Activated CD8-positive, alpha-beta memory T cell treated with anti-CD3 and anti-CD28 coated beads, Interleukin-2, amount 10 ng/mL, durations not matched to agents 7 days and 5 days (primary cell): ENCODE measurements at regions not wholly inside any gene's neighbourhood (a gene's known extent, or its start where the extent isn't known, plus 50 kb on each side); places are given as distances from the start of the nearest gene placed in this dataset.

Experiments used
- ATAC-seq: fragments of 150-1000 bp; cut with Tn5 transposase; one replicate; pipeline ENCODE4 v1.10.0; 2021; ENCODE audit warnings: moderate library complexity
- CTCF ChIA-PET: fragments of 350-600 bp; sonication (Branson Sonifier 250); formaldehyde crosslinking; loops from one replicate; lab custom pipeline; 2021; ENCODE audit warnings: antibody characterized with exemption; lab: Charles Lee
- DNase-seq: peaks from one replicate; pipeline ENCODE4 v3.0.0-alpha.2; 2020
- H3K27ac Mint-ChIP-seq: one replicate; pipeline ENCODE4 v1.8.0; 2021; ENCODE audit warnings: mild to moderate bottlenecking, mixed read lengths
- H3K27me3 Mint-ChIP-seq: one replicate; pipeline ENCODE4 v1.8.0; 2021; ENCODE audit warnings: mixed read lengths
- H3K36me3 Mint-ChIP-seq: one replicate; pipeline ENCODE4 v1.8.0; 2021; ENCODE audit warnings: mild to moderate bottlenecking, mixed read lengths
- H3K4me1 Mint-ChIP-seq: one replicate; pipeline ENCODE4 v1.8.0; 2021; ENCODE audit warnings: mixed read lengths
- H3K4me3 Mint-ChIP-seq: one replicate; pipeline ENCODE4 v1.8.0; 2021; ENCODE audit warnings: mild to moderate bottlenecking, moderate library complexity, mixed read lengths
- H3K9me3 Mint-ChIP-seq: one replicate; pipeline ENCODE4 v1.8.0; 2022; ENCODE audit warnings: low read depth, mixed read lengths

- H3K27me3 Mint-ChIP-seq = peaks cover 8% of the 10 kb centered on the region
- no peak for DNase-seq
- no peak overlapping the region for H3K4me3 Mint-ChIP-seq
- no peak for ATAC-seq
- H3K9me3 Mint-ChIP-seq = peaks cover 3% of the 10 kb centered on the region
- no peak overlapping the region for H3K27ac Mint-ChIP-seq
- H3K4me1 Mint-ChIP-seq = peaks cover 1% of the 10 kb centered on the region
- H3K36me3 Mint-ChIP-seq = no peaks in the 10 kb centered on the region
- CTCF ChIA-PET = no interaction called here
Measured at GRCh38 chr10:78890506-78890905, 178.3 kb upstream of the ZMIZ1 start.

- no peak for DNase-seq
- Mint-ChIP-seq H3K4me3 (no peak overlapping the region), H3K27me3 (peaks cover 8% of the 10 kb centered on the region), H3K9me3 (no peaks in the 10 kb centered on the region), H3K36me3 (no peaks in the 10 kb centered on the region), H3K27ac (no peak overlapping the region), H3K4me1 (peaks cover 1% of the 10 kb centered on the region)
- ATAC-seq = no peak
- CTCF ChIA-PET = no interaction called here
Measured at GRCh38 chr10:78891741-78892140, 177.0 kb upstream of the ZMIZ1 start.

- H3K36me3 Mint-ChIP-seq = no peaks in the 10 kb centered on the region
- peaks cover 8% of the 10 kb centered on the region for H3K27me3 Mint-ChIP-seq
- CTCF ChIA-PET = no interaction called here
- DNase-seq (no peak), ATAC-seq (no peak)
- H3K4me1 Mint-ChIP-seq = peaks cover 1% of the 10 kb centered on the region
- H3K27ac Mint-ChIP-seq = no peak overlapping the region
- H3K9me3 Mint-ChIP-seq = no peaks in the 10 kb centered on the region
- H3K4me3 Mint-ChIP-seq = no peak overlapping the region
Measured at GRCh38 chr10:78892338-78893176, 176.2 kb upstream of the ZMIZ1 start.

GRCh38 chr10:78893217-78893616, 175.5 kb upstream of the ZMIZ1 start:
- ATAC-seq (no peak), DNase-seq (no peak)
- Mint-ChIP-seq H3K4me3 (no peak overlapping the region), H3K9me3 (no peaks in the 10 kb centered on the region), H3K36me3 (no peaks in the 10 kb centered on the region), H3K27ac (no peak overlapping the region), H3K27me3 (peaks cover 8% of the 10 kb centered on the region), H3K4me1 (peaks cover 1% of the 10 kb centered on the region)
- CTCF ChIA-PET = no interaction called here

- Mint-ChIP-seq H3K27ac (no peak overlapping the region), H3K27me3 (peaks cover 8% of the 10 kb centered on the region), H3K4me1 (peaks cover 1% of the 10 kb centered on the region), H3K36me3 (no peaks in the 10 kb centered on the region), H3K9me3 (no peaks in the 10 kb centered on the region), H3K4me3 (no peak overlapping the region)
- no peak for ATAC-seq
- DNase-seq = no peak
- CTCF ChIA-PET = no interaction called here
Measured at GRCh38 chr10:78894089-78894840, 174.5 kb upstream of the ZMIZ1 start.

GRCh38 chr10:78894841-78895195, 173.9 kb upstream of the ZMIZ1 start:
- DNase-seq (no peak), ATAC-seq (no peak)
- no peaks in the 10 kb centered on the region for H3K9me3 Mint-ChIP-seq
- H3K27ac Mint-ChIP-seq = no peak overlapping the region
- peaks cover 1% of the 10 kb centered on the region for H3K4me1 Mint-ChIP-seq
- CTCF ChIA-PET = no interaction called here
- no peaks in the 10 kb centered on the region for H3K36me3 Mint-ChIP-seq
- H3K4me3 Mint-ChIP-seq = no peak overlapping the region
- H3K27me3 Mint-ChIP-seq = peaks cover 8% of the 10 kb centered on the region

GRCh38 chr10:78895469-78895868, 173.3 kb upstream of the ZMIZ1 start:
- peaks cover 6% of the 10 kb centered on the region for H3K27me3 Mint-ChIP-seq
- no peaks in the 10 kb centered on the region for H3K9me3 Mint-ChIP-seq
- CTCF ChIA-PET = no interaction called here
- no peak overlapping the region for H3K27ac Mint-ChIP-seq
- no peak overlapping the region for H3K4me3 Mint-ChIP-seq
- no peaks in the 10 kb centered on the region for H3K36me3 Mint-ChIP-seq
- ATAC-seq = no peak
- no peak for DNase-seq
- peaks cover 1% of the 10 kb centered on the region for H3K4me1 Mint-ChIP-seq

GRCh38 chr10:78896159-78896928, 172.4 kb upstream of the ZMIZ1 start:
- Mint-ChIP-seq H3K4me1 (peaks cover 1% of the 10 kb centered on the region), H3K27me3 (no peaks in the 10 kb centered on the region), H3K4me3 (no peak overlapping the region), H3K27ac (no peak overlapping the region), H3K9me3 (no peaks in the 10 kb centered on the region), H3K36me3 (no peaks in the 10 kb centered on the region)
- DNase-seq = no peak
- ATAC-seq = no peak
- CTCF ChIA-PET = interaction anchor here (0.9 kb wide), 1 partner anchor 299 kb away, joined by 3 read pairs; no protein-coding TSS in a partner anchor

- ATAC-seq (no peak), DNase-seq (no peak)
- H3K4me3 Mint-ChIP-seq = no peak overlapping the region
- no peak overlapping the region for H3K27ac Mint-ChIP-seq
- H3K9me3 Mint-ChIP-seq = no peaks in the 10 kb centered on the region
- H3K4me1 Mint-ChIP-seq = no peaks in the 10 kb centered on the region
- CTCF ChIA-PET = no interaction called here
- H3K27me3 Mint-ChIP-seq = no peaks in the 10 kb centered on the region
- no peaks in the 10 kb centered on the region for H3K36me3 Mint-ChIP-seq
Measured at GRCh38 chr10:78898341-78899097, 170.2 kb upstream of the ZMIZ1 start.

- no peaks in the 10 kb centered on the region for H3K36me3 Mint-ChIP-seq
- H3K27ac Mint-ChIP-seq = no peak overlapping the region
- no peaks in the 10 kb centered on the region for H3K9me3 Mint-ChIP-seq
- no peak overlapping the region for H3K4me3 Mint-ChIP-seq
- no peak for ATAC-seq
- CTCF ChIA-PET = no interaction called here
- no peak for DNase-seq
- H3K4me1 Mint-ChIP-seq = no peaks in the 10 kb centered on the region
- no peaks in the 10 kb centered on the region for H3K27me3 Mint-ChIP-seq
Measured at GRCh38 chr10:78899098-78899754, 169.5 kb upstream of the ZMIZ1 start.

GRCh38 chr10:78899996-78900714, 168.6 kb upstream of the ZMIZ1 start:
- no peak for DNase-seq
- no peaks in the 10 kb centered on the region for H3K27me3 Mint-ChIP-seq
- no peaks in the 10 kb centered on the region for H3K36me3 Mint-ChIP-seq
- CTCF ChIA-PET = no interaction called here
- H3K4me3 Mint-ChIP-seq = no peak overlapping the region
- H3K4me1 Mint-ChIP-seq = no peaks in the 10 kb centered on the region
- no peaks in the 10 kb centered on the region for H3K9me3 Mint-ChIP-seq
- no peak for ATAC-seq
- H3K27ac Mint-ChIP-seq = no peak overlapping the region

- CTCF ChIA-PET = no interaction called here
- no peak overlapping the region for H3K27ac Mint-ChIP-seq
- DNase-seq (no peak), ATAC-seq (no peak)
- no peaks in the 10 kb centered on the region for H3K27me3 Mint-ChIP-seq
- no peaks in the 10 kb centered on the region for H3K9me3 Mint-ChIP-seq
- H3K4me3 Mint-ChIP-seq = no peak overlapping the region
- no peaks in the 10 kb centered on the region for H3K4me1 Mint-ChIP-seq
- no peaks in the 10 kb centered on the region for H3K36me3 Mint-ChIP-seq
Measured at GRCh38 chr10:78900715-78901430, 167.9 kb upstream of the ZMIZ1 start.
